Activated CD8-positive, alpha-beta memory T cell treated with anti-CD3 and anti-CD28 coated beads, Interleukin-2, amount 50 U/mL, for 1 hour (primary cell): ENCODE measurements at regions not wholly inside any gene's neighbourhood (a gene's known extent, or its start where the extent isn't known, plus 50 kb on each side); places are given as distances from the start of the nearest gene placed in this dataset.

Experiments used
- DNase-seq: peaks from one replicate; pipeline ENCODE4 v3.0.0-alpha.2; 2020; ENCODE audit errors: extremely low read depth

DNA sequence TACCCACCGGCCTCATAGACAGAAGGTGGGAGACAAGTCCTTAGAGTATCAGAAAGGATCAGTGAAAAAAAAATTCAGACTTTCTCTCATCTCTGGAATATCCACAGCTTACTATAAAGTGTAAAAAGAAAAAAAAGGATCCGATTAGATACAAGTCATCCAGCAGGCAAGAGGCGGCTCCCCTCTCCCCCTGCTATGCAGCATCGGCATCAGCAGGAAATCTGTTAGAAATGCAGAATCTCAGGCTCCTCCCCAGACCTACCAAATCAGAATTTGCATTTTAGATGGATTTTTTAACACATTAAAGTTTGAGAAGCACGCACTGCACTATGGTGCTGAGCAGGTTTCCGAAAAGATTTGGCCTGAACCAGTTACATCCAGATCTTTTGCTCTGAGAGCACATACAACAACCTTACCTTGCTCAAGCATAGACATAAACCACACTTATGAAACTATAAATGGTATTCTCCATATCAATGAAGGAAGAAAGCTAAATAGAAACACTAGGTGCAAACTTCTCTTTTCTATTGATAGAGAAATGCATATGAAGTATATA, 117.0 kb upstream of the POU3F2 start:
- no peak for DNase-seq

GRCh38 chr6:98717988-98718387, 116.4 kb upstream of the POU3F2 start:
- no peak for DNase-seq

- no peak for DNase-seq
Measured at GRCh38 chr6:98724537-98724936, 109.8 kb upstream of the POU3F2 start.

- no peak for DNase-seq
Measured at GRCh38 chr6:98747273-98747672, 87.1 kb upstream of the POU3F2 start.

GRCh38 chr6:98747960-98748359, 86.4 kb upstream of the POU3F2 start:
- no peak for DNase-seq

- no peak for DNase-seq
Measured at GRCh38 chr6:98759459-98759858, 74.9 kb upstream of the POU3F2 start.

DNA sequence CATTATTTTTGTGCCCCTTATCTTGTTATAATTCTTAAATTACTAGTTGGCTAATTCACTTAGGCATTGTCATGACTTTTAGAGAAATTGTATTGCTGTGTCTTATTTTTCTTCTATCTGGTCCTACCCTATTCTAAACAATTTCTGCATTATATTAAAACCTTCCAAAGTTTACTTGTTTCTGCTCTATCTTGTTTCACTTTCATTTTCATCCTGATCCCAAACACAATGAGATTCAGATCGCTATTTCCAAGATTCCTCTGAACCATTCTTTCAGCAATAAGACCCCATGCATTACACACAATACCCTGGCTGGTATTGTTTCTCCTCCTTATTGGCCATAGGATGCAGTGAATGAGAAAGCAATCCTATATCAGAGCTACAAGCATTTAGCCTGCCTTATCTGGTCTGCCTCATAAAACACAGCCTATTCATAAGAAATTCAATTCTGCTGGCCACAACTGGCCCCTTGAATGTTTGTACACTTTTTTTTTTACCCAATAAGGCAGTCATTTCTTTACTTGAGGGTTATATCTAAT, 69.9 kb upstream of the POU3F2 start:
- no peak for DNase-seq

DNA sequence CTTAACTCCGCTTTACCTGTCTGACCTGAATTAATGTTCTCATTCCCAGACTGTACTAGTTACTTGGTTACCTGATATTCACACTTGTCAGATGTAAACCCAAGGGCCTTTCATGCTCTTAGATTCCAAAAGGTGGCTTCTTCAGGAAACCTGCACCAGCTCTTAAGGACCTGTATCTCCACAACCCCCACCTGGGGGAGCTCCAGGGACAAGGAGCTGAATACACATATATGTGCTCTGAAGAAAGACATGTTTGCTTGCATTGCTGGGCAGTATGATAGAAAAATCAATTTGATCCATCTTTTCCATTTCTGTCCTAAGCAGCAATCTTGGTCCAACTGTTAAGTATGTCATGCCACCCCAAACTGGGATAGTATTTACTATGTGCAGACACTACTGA, 64.8 kb upstream of the POU3F2 start:
- DNase-seq, result no peak

DNA sequence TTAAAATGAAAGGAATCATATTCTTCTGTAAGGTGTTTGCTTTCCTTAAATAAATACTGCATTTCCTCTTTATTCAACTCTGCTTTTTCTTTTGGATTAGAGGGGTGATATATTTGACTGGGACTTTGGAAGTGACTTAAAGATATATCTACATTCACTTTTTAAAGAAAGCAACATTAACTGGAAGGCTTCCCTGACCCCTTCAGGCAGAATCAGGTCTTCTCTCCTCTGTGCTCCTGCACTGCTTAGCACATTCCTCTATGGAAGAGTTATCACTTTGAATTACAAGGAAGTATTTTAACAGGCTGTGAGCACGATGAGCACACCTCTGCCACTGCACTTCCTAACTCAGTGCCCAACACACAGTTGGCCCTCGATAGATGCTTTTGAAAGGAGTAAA, 59.2 kb upstream of the POU3F2 start:
- DNase-seq, result no peak

DNA sequence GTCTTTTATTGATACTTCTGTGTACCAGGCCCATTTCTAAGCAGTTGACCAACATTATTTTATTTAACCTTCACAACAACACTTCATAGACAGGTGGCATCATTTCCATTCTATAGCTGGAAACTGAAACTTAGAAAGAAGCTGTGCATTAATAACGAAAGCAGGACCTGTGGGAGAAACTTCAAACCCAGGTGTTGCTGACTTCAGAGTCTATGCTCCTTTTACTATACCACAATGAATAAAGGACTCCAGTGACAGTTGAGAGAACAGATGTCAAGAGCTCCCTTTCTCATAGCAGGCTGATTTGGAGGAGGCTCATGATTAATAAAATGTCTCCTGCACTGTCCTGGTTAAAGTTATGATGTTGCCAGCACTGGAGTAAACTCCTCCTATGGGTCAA, 56.6 kb upstream of the POU3F2 start:
- no peak for DNase-seq

GRCh38 chr6:98779618-98780017, 54.8 kb upstream of the POU3F2 start:
- DNase-seq, result no peak

DNA sequence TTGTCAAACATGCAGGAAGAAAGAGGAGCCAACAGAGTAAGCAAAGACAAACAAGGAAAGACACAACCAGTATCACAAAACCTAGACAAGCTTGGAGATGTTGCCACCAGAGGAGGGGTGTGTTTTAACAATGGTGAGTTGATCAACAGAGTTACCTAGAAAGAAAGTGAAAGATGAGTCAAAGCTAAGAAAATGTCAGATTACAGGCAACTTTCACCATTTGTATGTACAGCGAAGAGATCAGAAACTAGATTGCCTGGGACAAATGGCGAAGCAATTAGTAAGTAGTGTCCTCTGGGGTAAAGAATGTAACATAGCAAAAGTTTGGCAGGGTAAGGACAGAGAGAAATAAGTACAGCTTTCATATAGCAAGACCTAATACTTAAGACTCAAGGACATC, 51.6 kb upstream of the POU3F2 start:
- DNase-seq, result no peak

GRCh38 chr6:98783578-98783977, 50.8 kb upstream of the POU3F2 start:
- no peak for DNase-seq
